HepG2 (cell line): ENCODE measurements at regions not wholly inside any gene's neighbourhood (a gene's known extent, or its start where the extent isn't known, plus 50 kb on each side); places are given as distances from the start of the nearest gene placed in this dataset.

Experiments
- NR2F6 ChIP-seq, 2 experiments: IDR thresholded peaks; 2 replicates each; pipeline ENCODE4 v1.6.1; 2016; ENCODE audit warnings: antibody characterized with exemption in 1 of 2, mild to moderate bottlenecking in 1 of 2
- TF ChIP-seq, protein P1 (sequence below): sonication (generic); formaldehyde crosslinking; IDR thresholded peaks from 2 replicates; pipeline ENCODE4 v1.4.0; 2020; ENCODE audit warnings: mild to moderate bottlenecking, missing genetic modification reagents

DNA sequence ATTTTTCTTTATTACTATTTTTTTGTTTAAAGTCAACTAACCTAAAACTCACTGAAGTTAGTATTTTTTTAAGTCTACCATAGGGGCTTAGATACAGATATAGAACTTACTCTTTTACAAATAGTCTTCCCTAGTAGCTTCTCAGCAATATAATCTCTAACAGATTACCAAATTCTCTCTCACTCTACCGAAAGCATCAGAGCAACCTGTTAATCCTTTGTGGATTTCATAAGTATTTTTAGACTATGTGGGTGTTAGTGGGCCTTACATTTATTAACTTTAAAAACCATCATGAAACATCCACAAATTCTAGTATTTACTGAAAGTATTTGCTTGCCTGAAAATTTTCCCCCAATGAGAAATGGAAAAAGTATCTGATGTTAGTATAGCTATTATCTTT lies 84.6 kb upstream of the TFPI start:
- TF ChIP-seq, protein P1, sequence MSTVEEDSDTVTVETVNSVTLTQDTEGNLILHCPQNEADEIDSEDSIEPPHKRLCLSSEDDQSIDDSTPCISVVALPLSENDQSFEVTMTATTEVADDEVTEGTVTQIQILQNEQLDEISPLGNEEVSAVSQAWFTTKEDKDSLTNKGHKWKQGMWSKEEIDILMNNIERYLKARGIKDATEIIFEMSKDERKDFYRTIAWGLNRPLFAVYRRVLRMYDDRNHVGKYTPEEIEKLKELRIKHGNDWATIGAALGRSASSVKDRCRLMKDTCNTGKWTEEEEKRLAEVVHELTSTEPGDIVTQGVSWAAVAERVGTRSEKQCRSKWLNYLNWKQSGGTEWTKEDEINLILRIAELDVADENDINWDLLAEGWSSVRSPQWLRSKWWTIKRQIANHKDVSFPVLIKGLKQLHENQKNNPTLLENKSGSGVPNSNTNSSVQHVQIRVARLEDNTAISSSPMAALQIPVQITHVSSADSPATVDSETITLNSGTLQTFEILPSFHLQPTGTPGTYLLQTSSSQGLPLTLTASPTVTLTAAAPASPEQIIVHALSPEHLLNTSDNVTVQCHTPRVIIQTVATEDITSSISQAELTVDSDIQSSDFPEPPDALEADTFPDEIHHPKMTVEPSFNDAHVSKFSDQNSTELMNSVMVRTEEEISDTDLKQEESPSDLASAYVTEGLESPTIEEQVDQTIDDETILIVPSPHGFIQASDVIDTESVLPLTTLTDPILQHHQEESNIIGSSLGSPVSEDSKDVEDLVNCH (CRISPR knock-in tag): no peak
- TF ChIP-seq NR2F6 (IDR thresholded peaks at IDR 0.05) (no peak), NR2F6 (CRISPR knock-in tag; IDR thresholded peaks at IDR 0.05) (no peak)
